ENCODE measurements at regions not wholly inside any gene's neighbourhood (a gene's known extent, or its start where the extent isn't known, plus 50 kb on each side); places are given as distances from the start of the nearest gene placed in this dataset.

DNA sequence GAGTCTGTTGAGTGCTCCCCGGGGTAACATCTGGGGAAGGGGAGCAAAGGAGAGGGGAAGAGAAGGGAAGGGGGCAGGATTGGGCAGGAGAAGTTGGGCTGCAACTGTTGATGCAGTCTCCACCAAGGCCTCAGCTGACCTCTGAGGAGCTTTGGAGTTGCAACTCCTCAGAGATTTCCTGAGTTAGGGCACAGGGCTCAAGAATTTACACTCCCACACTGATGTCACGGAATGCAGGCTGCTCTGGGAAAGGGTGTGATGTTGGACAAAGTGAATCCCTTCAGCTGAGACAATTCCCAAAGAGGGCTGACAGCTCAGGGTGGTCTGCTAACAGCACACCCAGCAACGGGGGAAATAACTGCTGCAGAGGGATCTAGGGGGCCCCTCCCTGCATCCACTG is 295.6 kb downstream of the PCNX1 start:
- no peak for DNase-seq (ENCODE audit: low read depth)

DNA sequence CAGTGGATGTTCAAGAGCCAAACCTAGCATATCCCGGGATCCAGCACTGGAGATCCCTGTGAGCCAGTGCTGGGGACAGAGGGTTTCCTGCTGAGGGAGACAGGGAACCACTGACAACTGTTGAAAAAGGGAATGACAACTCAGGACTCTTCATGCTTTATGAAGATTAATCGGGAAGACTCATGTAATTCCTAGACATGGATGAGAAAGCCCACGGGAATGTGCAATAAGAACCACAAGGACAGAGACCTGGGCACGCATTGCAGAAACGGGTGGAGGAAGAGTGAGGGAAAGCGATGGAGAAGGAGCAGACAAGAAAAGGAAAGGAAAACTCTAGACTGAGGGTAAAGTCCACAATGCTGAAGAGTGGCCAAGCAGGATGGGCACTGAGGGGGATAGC is 296.0 kb downstream of the PCNX1 start:
- no peak for DNase-seq (ENCODE audit: low read depth)

DNA sequence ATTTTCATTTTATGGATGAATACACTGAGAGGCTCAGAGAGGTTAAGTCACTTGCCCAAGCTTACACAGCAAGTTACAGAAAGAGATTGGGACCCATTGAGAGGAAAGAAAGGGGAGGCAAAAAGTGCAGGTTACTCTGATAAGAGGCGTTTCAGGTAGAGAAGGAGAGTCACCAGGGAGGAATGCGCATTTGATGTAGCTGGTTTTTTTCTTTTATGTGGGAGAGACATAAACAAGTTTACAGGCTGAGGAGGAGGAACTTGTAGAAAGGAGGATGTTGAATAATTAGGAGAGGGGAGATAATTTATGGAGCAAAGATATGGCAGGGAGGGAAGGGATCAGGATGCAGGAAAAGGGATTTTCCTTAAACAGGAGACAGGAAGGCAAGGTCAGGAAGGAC is 297.0 kb downstream of the PCNX1 start:
- no peak for DNase-seq (ENCODE audit: low read depth)

DNA sequence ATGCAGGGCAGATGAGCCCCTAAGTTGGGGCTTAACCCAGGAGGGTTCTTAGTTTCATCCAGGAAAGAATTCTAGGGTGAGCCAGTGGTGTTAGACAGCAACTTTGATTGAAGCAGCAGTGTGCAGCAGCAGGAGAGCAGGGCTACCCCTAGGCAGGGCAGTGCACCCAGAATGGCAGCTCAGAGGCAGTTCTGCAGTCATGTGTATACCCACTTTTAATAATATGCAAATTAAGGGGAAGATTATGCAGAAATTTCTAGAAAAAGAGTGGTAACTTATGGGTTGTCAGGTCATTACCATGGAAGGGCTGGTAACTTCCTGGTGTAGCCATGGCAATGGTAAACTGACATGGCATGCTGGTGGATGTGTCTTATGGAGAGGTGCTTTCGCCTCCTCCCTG is 297.5 kb downstream of the PCNX1 start:
- no peak for DNase-seq (ENCODE audit: low read depth)

DNA sequence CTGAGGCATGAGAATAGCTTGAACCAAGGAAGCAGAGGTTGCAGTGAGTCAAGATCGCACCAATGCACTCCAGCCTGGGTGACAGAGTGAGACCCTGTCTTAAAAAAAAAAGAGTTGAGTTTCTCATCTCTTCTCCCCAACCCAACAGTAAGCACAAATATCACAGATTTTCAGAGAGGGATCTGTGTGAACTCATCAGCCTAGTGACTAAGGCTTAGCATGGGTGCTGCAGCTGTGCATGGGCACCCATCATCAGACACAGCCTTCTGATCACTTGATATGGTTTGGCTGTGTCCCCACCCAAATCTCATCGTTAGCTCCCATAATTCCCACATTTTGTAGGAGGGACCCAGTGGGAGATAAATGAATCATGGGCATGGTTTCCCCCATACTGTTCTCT is 298.9 kb downstream of the PCNX1 start:
- no peak for DNase-seq (ENCODE audit: low read depth)

DNA sequence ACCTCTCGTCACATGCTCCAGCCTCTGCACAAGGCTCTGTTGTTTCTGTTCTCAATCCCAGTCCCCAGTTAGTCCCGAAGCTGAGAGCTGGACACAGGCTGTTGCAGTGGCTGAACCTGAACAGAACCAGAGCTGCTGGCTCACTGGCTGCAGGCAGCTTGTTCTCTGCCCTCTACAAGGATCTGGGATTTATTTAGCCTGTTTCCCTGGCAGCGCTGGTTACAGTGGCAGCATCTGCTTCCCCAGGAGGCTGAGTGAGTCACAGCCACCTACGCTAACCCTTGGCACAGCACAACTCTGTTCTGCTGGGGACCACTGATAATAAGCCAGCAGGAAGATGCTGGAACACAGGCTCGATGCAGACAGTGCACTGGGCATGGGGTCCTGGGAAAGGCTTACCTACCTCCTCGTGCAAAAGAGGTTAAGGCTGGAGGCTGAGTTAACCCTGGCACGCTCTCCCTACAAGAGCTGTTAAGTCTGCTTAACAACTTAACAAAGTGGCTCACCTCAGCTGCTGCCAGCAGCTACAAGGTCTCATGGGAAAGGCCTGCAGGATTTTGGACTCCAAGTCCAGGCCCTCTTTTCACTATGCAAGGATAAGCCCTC is 299.6 kb downstream of the PCNX1 start:
- peak; percentile 53 for DNase-seq (ENCODE audit: low read depth)

DNA sequence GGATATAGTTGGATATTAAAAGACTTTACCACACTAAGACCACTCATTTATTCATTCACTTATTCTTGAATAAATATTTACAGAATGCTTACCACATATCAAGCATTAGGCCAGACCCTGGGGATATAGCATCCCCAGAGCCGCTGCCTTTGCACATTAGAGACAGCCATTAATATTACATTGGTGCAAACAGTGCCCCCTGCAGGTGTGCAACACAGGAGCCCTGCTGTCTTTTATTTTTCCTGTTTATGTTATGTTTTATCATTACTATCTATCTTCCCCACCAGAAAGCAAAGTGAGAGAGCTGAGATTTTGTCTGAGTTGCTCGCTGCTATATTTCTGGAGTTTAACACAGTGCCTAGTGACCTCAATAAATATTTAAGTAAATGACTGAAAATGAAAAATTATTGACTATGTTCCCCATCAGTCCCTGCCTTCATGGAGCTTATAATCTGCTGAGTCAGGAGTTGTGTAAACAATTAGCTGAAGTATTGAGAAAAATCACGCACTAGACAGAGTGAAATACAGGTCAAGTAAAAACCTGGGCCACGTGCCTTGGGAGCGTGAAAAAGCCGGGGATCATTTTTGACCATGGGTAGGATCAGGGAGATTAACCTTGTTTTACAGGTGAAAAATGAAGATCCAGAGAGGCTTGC is 301.6 kb downstream of the PCNX1 start:
- no peak for DNase-seq (ENCODE audit: low read depth)

DNA sequence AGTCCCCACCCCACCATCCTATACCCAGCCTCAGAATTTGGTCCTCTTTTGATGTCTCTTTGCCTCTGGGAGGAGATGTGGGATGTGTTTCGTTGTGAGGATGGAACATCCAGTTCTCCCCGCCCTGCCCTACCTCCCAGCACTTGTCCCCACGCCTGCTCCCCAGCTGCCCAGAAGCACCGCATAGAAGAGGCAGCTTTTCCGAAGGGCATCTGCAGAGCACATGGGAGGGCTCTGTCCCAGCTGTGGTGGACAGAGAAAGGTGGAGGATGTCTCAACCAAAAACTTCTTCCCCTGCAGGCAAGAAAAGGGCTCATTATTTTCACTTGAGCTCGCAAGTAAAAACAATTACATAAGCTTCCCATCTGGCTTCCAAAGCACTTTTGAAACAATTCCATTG is 302.6 kb downstream of the PCNX1 start:
- no peak for DNase-seq (ENCODE audit: low read depth)

DNA sequence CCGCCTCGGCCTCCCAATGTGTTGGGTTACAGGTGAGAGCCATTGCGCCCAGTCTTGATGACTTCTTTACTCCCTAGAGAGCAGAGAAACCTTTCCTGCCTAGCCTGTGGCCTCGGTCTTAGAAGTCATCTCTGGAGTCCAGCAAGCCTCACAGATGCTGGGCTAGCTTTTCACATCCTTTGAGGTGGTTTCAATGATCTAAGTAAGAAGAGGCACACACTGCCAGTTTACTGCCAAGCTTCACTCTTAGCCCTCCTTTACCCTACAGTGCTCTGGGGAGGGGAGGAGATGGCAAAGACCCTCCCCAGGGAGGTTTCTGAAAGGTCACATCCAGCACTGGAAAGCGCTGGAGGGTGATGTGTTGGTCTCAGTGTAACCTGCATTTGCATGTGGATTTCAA is 304.8 kb downstream of the PCNX1 start:
- no peak for DNase-seq (ENCODE audit: low read depth)

DNA sequence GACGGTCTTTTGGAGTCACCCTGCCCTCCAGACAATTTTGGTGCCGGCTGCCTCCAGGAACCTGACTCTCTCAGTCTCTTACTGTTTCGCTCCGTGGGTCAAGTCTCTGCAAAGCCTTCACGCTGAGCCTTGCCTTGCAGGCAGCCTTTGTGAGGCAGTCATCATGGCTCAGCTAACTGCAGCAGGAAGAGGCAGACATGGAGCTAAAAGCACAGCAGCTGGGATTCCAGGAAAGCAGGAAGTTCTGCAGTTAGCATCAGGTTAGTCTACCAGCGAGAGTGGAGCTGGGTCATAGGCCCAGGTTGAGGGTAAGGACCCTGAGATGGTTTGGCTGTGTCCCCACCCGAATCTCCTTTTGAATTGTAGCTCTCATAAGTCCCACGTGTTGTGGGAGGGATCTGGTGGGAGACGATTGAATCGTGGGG is 305.4 kb downstream of the PCNX1 start:
- DNase-seq (ENCODE audit: low read depth): no peak

DNA sequence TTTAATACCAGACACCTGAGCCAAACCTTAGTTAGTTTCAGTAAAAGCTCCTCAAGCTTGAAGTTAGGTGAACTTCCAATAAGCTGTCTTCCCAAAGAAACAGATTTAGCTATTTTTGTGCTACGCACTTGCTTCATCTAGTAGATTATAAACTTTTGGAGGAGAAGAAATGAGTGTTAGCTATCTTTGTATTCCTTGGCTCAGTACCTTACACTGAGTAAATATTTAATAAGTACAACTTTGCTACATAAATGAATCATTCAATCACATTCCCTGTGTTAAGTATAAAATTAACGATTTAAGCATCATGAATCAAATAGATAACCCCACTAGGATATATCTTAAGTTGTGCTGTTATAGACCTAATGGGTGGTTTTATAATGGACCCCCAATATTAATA is 307.0 kb downstream of the PCNX1 start:
- no peak for DNase-seq (ENCODE audit: low read depth)

DNA sequence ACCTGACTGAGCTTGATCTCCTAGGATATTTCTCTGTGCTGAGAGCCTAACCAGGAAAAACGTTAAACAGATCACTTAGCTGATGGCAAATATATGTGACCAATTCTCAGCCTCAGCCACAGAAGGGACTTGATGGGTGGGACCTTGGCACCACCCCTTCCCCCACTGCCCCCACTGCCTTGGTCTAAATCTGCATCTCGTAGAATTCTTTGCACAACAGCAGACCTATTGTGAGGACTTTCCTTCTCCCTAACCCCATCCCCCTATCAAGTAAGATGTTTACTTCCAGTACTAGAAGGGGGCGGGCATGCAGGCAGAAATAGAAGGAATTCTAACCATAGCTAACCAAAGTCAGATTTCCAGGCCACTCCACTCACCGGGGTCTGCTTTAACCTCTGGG is 313.2 kb downstream of the PCNX1 start:
- DNase-seq (ENCODE audit: low read depth): no peak

DNA sequence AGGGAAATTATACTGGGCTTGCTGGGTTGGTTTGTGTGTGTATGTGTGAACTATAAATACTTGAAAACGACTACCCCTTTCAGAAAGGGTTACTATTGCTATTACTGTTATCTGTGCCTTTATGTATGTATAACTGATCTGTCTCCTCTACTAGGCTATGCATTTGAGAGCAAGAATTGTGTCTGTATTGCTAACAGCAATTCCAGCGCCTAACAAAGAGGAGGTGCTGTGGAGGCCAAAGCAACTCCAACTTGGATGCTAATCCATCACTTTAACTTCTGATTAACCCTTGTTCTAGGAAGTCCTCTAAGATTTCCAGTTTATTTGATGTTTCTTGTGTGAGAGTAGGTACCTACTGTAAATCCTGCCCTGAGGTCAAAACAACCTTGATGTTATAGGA is 313.9 kb downstream of the PCNX1 start:
- DNase-seq (ENCODE audit: low read depth): no peak

DNA sequence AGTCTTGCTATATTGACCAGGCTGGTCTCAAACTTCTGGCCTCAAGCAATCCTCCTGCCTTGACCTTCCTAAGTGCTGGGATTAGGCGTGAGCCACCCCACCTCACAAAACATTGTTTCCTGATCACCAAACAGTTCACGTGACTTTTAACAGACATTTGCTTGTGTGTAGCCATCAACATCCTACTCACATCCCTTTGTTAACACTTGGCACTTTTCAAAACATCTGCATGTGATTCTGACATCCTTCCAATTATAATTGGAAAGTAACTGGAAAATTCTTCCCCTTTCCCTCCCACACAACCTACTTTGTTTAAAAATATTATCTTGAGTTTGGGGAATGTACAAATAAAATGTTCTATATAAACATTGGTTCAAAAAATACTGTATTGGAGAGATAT is 317.9 kb downstream of the PCNX1 start:
- DNase-seq (ENCODE audit: low read depth): no peak

DNA sequence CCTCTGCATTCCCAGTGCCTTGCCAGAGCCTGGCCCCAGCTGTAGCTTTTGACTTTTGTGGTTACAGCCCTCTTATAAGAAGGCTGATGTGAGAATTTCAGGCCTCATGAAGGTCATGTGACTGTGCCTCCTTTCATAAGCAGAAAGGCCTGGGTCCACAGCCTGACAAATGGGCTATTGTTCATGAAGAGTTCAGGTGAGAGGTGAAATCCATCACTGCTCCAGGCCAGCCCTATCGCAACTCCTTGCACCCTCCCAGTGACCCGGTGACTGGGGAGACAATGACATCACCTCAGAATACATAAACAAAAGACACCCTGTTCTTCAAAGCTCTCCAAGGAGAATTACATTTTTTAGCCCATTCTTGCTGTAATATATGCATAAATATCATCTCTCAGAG is 321.5 kb downstream of the PCNX1 start:
- no peak for DNase-seq (ENCODE audit: low read depth)

DNA sequence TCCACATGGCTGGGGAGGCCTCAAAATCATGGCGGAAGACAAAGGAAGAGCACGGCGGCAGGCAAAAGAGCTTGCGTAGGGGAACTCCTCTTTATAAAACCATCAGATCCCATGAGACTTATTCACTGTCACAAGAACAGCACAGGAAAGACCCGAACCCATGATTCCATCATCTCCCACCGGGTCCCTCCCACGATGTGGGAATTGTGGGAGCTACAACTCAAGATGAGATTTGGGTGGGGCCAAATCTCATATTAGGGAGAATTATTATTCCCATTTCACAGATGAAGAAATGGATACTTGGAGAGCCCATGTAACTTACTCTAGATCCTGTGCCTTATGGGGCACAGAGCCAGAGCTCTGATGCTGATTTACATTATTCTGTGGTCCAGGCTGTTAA is 322.6 kb downstream of the PCNX1 start:
- no peak for DNase-seq (ENCODE audit: low read depth)

DNA sequence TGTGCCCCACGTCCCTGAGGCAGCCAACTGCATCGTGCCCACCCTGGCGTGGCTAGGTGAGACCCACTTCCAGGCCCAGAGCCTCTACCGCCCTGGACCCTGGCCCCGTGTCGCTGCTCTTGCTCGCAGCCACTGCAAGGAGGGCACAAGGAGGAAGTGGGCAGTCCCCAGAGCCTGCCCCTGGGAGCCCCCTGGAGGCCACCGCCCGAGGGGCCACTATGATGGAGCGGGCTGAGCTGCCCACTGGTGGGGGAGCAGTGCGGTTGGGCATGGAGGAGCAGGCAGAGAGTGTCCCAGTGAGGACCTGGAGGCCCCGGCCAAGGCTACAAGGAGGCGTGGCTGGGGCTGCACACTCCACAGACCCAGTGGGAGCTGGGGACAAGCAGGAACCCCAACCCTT is 323.6 kb downstream of the PCNX1 start:
- no peak for DNase-seq (ENCODE audit: low read depth)

DNA sequence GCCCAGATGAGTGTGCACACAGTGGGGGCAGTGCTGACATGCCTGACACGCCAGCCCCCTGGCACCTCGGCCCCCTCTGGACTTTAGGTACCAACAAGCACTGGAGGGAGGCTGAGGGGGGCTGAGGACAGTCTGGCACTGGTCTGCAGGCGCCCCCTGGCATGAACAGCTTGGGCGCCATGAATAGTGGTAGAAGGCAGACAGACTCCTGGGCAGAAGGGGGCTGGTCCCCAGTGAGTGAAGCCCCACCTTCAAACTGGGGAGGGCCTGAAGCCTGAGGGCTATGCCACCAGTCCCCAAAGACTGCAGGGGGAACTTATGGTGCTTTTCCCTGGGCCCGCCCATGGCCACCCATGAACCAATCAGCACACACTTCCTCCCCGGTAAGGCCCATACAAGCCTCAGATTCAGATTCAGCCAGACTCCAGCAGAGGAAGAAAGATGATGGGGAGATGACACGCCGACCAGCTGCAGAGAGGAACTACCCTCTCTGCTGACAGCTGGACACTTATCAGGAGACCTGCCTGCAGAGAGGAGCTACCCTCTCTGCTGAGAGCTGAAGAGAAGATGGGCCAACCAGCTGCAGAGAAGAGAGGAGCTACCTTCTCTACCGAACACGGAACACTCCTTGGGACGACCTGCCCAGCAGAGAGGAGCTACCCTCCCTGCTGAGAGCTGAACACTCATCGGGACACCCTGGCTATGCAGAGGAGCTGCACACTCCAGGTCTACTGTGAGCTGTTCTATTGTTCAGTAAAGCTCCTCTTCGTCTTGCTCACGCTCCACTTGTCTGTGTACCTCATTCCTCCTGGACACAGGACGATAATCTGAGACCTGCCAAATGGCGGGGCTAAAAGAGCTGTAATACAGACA is 324.5 kb downstream of the PCNX1 start:
- no peak for DNase-seq (ENCODE audit: low read depth)

DNA sequence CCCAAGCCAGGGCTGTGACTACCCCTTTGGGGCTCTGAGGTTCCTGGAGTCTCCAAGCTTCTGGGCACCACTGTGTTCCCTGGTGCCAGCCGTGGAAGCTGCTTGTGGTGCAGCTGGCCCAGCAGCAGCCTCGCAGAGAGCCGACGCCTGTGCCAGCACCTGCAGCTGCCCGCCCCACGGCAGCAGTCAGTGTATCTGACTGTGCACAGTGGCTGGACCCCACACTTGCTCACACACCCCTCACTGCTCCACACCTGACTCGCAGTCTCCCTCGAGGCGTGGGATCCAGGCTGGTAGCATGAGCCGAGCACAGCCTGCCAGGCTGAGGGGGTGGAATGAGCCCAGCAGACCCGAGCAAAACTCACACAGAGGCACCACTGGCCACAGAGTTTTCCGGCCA is 325.2 kb downstream of the PCNX1 start:
- no peak for DNase-seq (ENCODE audit: low read depth)

DNA sequence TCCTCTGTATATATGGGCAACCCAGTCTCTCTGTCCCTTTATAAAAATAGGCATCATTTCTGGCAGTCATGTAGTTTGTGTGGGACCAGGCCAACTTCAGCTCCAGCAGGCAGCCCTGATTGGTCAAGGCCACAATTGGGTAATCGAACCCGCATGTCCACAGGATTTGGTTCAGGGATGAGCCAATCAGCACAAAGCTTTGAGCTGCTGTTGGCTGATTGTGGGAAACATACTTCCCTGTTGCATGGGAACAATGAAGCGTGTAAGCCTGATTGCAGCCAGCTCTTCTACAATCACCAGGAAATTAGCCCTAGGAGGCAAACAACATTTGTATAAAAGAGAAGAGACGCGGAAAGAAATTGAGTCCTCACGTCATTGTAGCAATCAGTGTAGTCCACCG is 328.6 kb downstream of the PCNX1 start:
- peak; percentile 57 for DNase-seq (ENCODE audit: low read depth)

DNA sequence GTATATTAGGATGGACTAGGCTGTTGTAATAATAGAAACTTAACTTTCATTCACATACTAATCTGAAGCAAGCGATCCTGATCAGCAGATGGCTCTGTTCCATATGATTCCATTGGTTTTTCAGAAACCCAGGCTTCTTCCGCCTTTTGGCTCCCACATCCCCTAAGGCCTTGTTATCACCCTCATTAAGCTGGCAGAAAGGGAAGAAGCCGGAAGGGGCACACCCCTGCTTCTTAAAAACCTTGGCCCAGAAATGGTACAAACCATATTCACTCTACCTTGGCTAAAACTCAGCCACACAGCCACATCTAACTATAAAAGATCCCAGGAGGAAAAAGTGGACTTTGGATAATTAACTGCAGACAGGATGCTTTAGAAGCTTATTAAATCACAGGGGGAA is 329.2 kb downstream of the PCNX1 start:
- no peak for DNase-seq (ENCODE audit: low read depth)

DNA sequence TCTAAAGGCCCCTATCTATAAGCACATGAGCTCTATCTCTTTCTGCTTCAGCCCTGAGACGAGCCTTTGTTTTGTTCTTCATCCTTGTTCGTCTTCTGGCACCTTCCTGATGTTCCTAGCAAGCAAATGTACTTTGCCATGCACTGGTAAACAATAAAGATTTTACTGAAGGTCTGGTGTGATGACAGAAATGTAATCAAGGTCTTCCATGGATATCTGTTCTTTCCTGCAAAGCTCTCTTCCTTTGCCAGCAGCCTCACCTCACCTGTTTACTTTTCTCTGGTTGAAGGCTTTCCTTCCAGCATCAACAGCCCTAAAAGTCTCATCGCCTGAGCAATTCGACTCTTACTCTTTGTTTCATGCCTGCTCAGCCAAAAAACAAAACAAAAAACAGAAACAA is 330.3 kb downstream of the PCNX1 start:
- no peak for DNase-seq (ENCODE audit: low read depth)

DNA sequence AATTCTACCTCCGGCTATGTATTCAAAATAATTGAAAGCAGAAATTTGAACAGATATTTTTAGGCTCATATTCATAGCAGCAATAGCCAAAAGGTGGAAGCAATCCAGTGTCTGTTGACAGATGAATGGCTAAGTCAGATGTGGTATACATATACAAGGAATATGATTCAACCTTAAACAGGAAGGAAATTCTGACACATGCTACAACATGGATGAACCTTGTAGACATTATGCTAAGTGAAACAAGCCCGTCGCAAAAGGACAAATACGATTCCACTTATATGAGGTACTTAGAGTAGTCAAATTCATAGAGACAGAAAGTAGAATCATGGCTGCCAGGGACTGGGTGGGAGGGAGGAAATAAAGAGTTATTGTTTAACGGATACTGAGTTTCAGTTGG is 331.6 kb downstream of the PCNX1 start:
- no peak for DNase-seq (ENCODE audit: low read depth)
